ENCODE measurements at regions not wholly inside any gene's neighbourhood (a gene's known extent, or its start where the extent isn't known, plus 50 kb on each side); places are given as distances from the start of the nearest gene placed in this dataset.

DNA sequence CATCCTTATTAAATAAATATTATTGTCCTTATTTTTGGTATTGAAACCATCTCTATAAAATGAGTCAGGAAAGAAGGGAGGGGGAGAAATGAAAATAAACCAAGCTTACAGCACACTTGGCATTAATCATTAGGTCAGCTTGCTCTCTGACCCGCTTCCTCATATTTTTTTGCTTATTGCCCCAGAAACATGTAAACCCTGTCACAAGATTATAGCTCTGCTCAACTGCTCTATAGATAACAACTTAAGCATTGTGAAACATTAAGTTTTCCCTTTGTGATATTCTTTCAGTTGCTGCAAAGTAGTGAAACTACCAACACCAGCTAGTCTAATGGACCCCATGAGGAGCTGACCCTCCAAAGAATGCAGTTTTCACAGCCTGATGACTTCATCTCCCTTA lies 819.5 kb downstream of the SLC16A7 start:
- Mint-ChIP-seq H3K4me1 (no peaks in the 10 kb centered on the region), H3K36me3 (no peaks in the 10 kb centered on the region), H3K27me3 (ENCODE audit: insufficient read depth, low read depth) (no peaks in the 10 kb centered on the region), H3K9me3 (peaks cover 5% of the 10 kb centered on the region), H3K4me3 (no peak overlapping the region), H3K27ac (no peak overlapping the region)
- no peak overlapping the region for H2AFZ ChIP-seq (replicated peaks)
- H3F3A ChIP-seq (ENCODE audit: low read depth), result no peaks in the 10 kb centered on the region
- H3K79me2 ChIP-seq (ENCODE audit: low read depth), result no peaks in the 10 kb centered on the region
- H3K9me3 ChIP-seq (ENCODE audit: low read depth), result no peaks in the 10 kb centered on the region
- no peaks in the 10 kb centered on the region for H3K27me3 ChIP-seq
- H3K9ac ChIP-seq, result no peak overlapping the region
- no peak overlapping the region for H3K4me2 ChIP-seq
- TF ChIP-seq EZH2 (IDR thresholded peaks at IDR 0.05), result no peak
- TF ChIP-seq, protein P1, sequence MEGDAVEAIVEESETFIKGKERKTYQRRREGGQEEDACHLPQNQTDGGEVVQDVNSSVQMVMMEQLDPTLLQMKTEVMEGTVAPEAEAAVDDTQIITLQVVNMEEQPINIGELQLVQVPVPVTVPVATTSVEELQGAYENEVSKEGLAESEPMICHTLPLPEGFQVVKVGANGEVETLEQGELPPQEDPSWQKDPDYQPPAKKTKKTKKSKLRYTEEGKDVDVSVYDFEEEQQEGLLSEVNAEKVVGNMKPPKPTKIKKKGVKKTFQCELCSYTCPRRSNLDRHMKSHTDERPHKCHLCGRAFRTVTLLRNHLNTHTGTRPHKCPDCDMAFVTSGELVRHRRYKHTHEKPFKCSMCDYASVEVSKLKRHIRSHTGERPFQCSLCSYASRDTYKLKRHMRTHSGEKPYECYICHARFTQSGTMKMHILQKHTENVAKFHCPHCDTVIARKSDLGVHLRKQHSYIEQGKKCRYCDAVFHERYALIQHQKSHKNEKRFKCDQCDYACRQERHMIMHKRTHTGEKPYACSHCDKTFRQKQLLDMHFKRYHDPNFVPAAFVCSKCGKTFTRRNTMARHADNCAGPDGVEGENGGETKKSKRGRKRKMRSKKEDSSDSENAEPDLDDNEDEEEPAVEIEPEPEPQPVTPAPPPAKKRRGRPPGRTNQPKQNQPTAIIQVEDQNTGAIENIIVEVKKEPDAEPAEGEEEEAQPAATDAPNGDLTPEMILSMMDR (IDR thresholded peaks at IDR 0.05), result no peak
- TF ChIP-seq EZH2phosphoT487 (IDR thresholded peaks at IDR 0.05), result no peak
- DNase-seq (ENCODE audit: low spot score), result no peak
- no peak overlapping the region for H3K4me3 ChIP-seq
- H3K36me3 ChIP-seq, result no peaks in the 10 kb centered on the region
- H4K20me1 ChIP-seq (ENCODE audit: low read depth), result no peaks in the 10 kb centered on the region
- H3K4me1 ChIP-seq, result no peaks in the 10 kb centered on the region
- H3K27ac ChIP-seq, result no peak overlapping the region

DNA sequence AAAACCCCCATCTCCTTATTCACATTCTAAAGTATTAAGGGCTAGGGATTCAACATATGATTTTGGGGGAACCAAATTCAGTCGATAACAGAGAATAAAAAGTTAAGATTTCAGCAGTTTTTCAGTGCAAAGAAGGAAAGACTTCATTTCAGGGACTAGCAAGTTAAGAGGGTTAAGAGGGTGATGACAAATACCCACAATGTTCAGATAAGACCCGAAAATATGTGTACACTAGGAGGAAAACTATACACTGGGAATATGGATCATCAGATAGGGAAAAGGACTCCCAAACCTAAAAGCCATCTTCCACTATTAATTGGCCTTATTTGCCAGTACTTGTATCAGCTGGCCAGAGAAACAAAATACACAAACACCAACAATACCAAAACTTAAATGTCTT lies 824.2 kb downstream of the SLC16A7 start:
- no peak overlapping the region for H3K9ac ChIP-seq
- TF ChIP-seq EZH2 (IDR thresholded peaks at IDR 0.05), result no peak
- TF ChIP-seq EZH2phosphoT487 (IDR thresholded peaks at IDR 0.05), result no peak
- TF ChIP-seq, protein P1 (IDR thresholded peaks at IDR 0.05), result no peak
- H3K79me2 ChIP-seq (ENCODE audit: low read depth), result no peaks in the 10 kb centered on the region
- no peaks in the 10 kb centered on the region for H4K20me1 ChIP-seq (ENCODE audit: low read depth)
- no peaks in the 10 kb centered on the region for H3K27me3 ChIP-seq
- no peak overlapping the region for H3K4me2 ChIP-seq
- H3K4me1 ChIP-seq, result no peaks in the 10 kb centered on the region
- no peak overlapping the region for H3K27ac ChIP-seq
- Mint-ChIP-seq H3K4me3 (no peak overlapping the region), H3K9me3 (peaks cover 2% of the 10 kb centered on the region), H3K36me3 (no peaks in the 10 kb centered on the region), H3K27ac (no peak overlapping the region), H3K4me1 (no peaks in the 10 kb centered on the region), H3K27me3 (ENCODE audit: insufficient read depth, low read depth) (no peaks in the 10 kb centered on the region)
- no peak overlapping the region for H2AFZ ChIP-seq (replicated peaks)
- DNase-seq (ENCODE audit: low spot score), result no peak
- H3K9me3 ChIP-seq (ENCODE audit: low read depth), result no peaks in the 10 kb centered on the region
- peaks cover 4% of the 10 kb centered on the region for H3K36me3 ChIP-seq
- no peaks in the 10 kb centered on the region for H3F3A ChIP-seq (ENCODE audit: low read depth)
- no peak overlapping the region for H3K4me3 ChIP-seq

DNA sequence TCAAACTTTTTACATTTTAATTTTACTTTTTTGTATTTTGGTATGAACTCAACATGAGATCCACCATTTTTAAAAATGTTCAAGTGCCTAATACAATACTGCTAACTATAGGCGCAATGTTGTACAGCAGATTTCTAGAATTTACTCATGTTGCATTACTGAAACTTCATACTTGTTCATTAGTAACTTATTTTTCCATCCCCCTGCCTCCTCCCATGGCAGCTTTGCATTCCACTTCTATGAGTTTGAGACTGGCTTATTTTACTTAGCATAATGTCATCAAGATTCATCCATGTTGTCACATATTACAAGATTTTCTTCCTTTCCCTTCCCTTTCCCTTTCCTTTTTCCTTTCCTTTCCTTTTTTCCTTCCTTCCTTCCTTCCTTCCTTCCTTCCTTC lies 825.9 kb downstream of the SLC16A7 start:
- H3K9me3 ChIP-seq (ENCODE audit: low read depth), result no peaks in the 10 kb centered on the region
- H3K27ac ChIP-seq, result no peak overlapping the region
- no peak for DNase-seq (ENCODE audit: low spot score)
- Mint-ChIP-seq H3K27ac (no peak overlapping the region), H3K9me3 (no peaks in the 10 kb centered on the region), H3K27me3 (ENCODE audit: insufficient read depth, low read depth) (no peaks in the 10 kb centered on the region), H3K4me1 (no peaks in the 10 kb centered on the region), H3K4me3 (no peak overlapping the region), H3K36me3 (no peaks in the 10 kb centered on the region)
- H3K9ac ChIP-seq, result no peak overlapping the region
- no peaks in the 10 kb centered on the region for H3K79me2 ChIP-seq (ENCODE audit: low read depth)
- no peaks in the 10 kb centered on the region for H4K20me1 ChIP-seq (ENCODE audit: low read depth)
- H2AFZ ChIP-seq (replicated peaks), result no peak overlapping the region
- H3K4me1 ChIP-seq, result no peaks in the 10 kb centered on the region
- TF ChIP-seq EZH2phosphoT487 (IDR thresholded peaks at IDR 0.05), result no peak
- TF ChIP-seq EZH2 (IDR thresholded peaks at IDR 0.05), result no peak
- TF ChIP-seq, protein P1 (IDR thresholded peaks at IDR 0.05), result no peak
- H3F3A ChIP-seq (ENCODE audit: low read depth), result no peaks in the 10 kb centered on the region
- H3K36me3 ChIP-seq, result peaks cover 4% of the 10 kb centered on the region
- no peak overlapping the region for H3K4me2 ChIP-seq
- H3K27me3 ChIP-seq, result no peaks in the 10 kb centered on the region
- no peak overlapping the region for H3K4me3 ChIP-seq

DNA sequence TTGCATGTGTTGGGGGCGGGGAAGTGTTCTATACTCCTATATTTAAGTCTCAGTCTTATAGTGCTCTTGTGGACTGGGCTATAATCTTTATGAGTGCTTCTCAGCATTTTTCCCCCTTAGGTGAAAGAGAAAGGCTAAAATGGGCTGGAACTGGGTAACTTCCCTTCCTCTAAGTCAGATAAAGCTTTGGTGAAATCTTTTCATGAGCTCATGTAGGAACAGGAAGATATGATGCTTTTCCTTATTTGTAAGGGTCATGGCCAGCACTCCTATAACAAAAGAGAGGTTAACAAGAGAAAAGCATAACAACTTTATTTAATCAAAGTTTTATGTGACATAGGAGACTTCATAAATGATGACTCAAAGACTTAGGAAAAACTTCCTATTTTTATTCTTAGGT lies 841.5 kb downstream of the SLC16A7 start:
- Mint-ChIP-seq H3K4me3 (no peak overlapping the region), H3K9me3 (no peaks in the 10 kb centered on the region), H3K36me3 (no peaks in the 10 kb centered on the region), H3K27ac (no peak overlapping the region), H3K27me3 (ENCODE audit: insufficient read depth, low read depth) (peaks cover 2% of the 10 kb centered on the region), H3K4me1 (no peaks in the 10 kb centered on the region)
- Histone ChIP-seq H3K36me3 (no peaks in the 10 kb centered on the region), H3K9me3 (ENCODE audit: low read depth) (no peaks in the 10 kb centered on the region), H2AFZ (replicated peaks) (no peak overlapping the region), H3K79me2 (ENCODE audit: low read depth) (no peaks in the 10 kb centered on the region), H3K4me2 (no peak overlapping the region), H4K20me1 (ENCODE audit: low read depth) (no peaks in the 10 kb centered on the region), H3F3A (ENCODE audit: low read depth) (no peaks in the 10 kb centered on the region), H3K27ac (no peak overlapping the region), H3K27me3 (no peaks in the 10 kb centered on the region), H3K4me3 (no peak overlapping the region), H3K4me1 (no peaks in the 10 kb centered on the region), H3K9ac (no peak overlapping the region)
- TF ChIP-seq, protein P1 (IDR thresholded peaks at IDR 0.05), result no peak
- TF ChIP-seq EZH2 (IDR thresholded peaks at IDR 0.05) (no peak), EZH2phosphoT487 (IDR thresholded peaks at IDR 0.05) (no peak)
- DNase-seq (ENCODE audit: low spot score), result no peak
